DND-41 (cell line): ENCODE measurements at regions not wholly inside any gene's neighbourhood (a gene's known extent, or its start where the extent isn't known, plus 50 kb on each side); places are given as distances from the start of the nearest gene placed in this dataset.
"Not testable (repeated sequence)": the region's sequence is repeated elsewhere in the genome, so short reads cannot be mapped to it uniquely, and the experiment has no call there.

Experiments used
- CTCF ChIP-seq: IDR thresholded peaks from 2 replicates; pipeline ENCODE4 v1.5.1; 2012; ENCODE audit warnings: borderline replicate concordance, low read length, moderate library complexity, mild to moderate bottlenecking; ENCODE audit not compliant: poor library complexity, severe bottlenecking; ENCODE audit errors: extremely low read depth
- EZH2 ChIP-seq: IDR thresholded peaks from 3 replicates; pipeline ENCODE4 v1.6.1; 2012; ENCODE audit warnings: borderline replicate concordance, low read depth, mild to moderate bottlenecking, moderate library complexity, low read length, inconsistent platforms; ENCODE audit not compliant: severe bottlenecking

- TF ChIP-seq CTCF, EZH2: not testable (repeated sequence)
Measured at GRCh38 chr18:8531084-8531483, 78.2 kb upstream of the RAB12 start.
